Esophagus squamous epithelium (tissue), 4 donors: ENCODE measurements at regions not wholly inside any gene's neighbourhood (a gene's known extent, or its start where the extent isn't known, plus 50 kb on each side); places are given as distances from the start of the nearest gene placed in this dataset.

Source experiments
- POLR2A ChIP-seq, 4 donors: fragments of 450-650 bp; IDR thresholded peaks; one replicate each; pipeline ENCODE4 v1.6.1; 2017; ENCODE audit warnings: antibody characterized with exemption in 4 of 4, mild to moderate bottlenecking in 4 of 4, moderate library complexity in 3 of 4
- TF ChIP-seq, protein P1 (sequence below), 6 experiments: fragments of 450-650 bp in 4 of 6; fragments of 200-600 bp in 2 of 6; sonication (generic) in 2 of 6; IDR thresholded peaks; one replicate each; pipeline ENCODE4 v1.5.1; 2016 to 2019; ENCODE audit warnings: antibody characterized with exemption in 6 of 6, mild to moderate bottlenecking in 4 of 6, moderate library complexity in 4 of 6

DNA sequence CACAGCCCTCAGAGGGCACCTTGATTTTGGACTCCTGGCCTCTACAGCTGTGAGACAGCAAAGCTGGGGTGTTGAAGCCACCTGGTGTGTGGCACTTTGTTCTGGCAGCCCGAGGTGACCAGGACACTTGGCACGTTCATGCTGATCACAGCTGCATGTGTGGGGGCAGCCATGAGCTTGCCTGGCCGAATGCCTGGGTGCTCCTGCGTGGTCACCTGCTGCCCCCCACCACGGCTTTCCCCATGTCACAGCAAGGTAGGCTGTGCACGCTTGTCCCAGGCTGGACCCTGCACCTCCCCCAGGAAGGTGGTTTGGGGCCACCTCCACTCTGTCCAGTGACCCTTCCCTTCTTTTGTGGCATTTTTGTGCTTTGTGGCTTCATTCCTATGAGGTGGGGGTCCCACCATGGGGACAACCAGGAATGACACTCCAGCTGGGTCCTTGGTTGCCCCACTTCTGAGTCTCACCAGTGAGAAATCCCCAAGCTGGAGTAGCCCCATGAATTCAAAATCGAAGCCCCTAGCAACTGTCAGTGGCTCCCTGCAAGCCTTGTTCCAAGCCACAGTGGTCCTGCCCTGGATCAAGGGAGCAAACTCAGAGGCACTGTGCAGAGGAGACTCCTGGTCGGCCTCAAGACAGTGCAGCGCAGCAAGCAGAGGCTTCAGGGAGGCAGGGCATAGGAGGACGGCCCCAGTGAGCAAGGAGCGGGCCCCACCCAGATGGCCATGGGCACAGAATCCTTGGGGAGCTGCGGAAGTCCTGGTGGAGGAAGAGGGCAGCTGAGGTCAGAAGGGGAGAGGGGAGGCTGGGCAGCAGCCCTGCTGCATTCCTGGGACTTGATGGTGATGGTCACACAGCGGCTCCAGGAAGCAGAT is 121.4 kb upstream of the HS6ST1 start:
- TF ChIP-seq POLR2A (IDR thresholded peaks at IDR 0.05) = no peak
- TF ChIP-seq, protein P1, sequence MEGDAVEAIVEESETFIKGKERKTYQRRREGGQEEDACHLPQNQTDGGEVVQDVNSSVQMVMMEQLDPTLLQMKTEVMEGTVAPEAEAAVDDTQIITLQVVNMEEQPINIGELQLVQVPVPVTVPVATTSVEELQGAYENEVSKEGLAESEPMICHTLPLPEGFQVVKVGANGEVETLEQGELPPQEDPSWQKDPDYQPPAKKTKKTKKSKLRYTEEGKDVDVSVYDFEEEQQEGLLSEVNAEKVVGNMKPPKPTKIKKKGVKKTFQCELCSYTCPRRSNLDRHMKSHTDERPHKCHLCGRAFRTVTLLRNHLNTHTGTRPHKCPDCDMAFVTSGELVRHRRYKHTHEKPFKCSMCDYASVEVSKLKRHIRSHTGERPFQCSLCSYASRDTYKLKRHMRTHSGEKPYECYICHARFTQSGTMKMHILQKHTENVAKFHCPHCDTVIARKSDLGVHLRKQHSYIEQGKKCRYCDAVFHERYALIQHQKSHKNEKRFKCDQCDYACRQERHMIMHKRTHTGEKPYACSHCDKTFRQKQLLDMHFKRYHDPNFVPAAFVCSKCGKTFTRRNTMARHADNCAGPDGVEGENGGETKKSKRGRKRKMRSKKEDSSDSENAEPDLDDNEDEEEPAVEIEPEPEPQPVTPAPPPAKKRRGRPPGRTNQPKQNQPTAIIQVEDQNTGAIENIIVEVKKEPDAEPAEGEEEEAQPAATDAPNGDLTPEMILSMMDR (IDR thresholded peaks at IDR 0.05) = no peak
